Stomach (tissue), 8 donors: ENCODE measurements at regions not wholly inside any gene's neighbourhood (a gene's known extent, or its start where the extent isn't known, plus 50 kb on each side); places are given as distances from the start of the nearest gene placed in this dataset.
"Not testable (repeated sequence)": the region's sequence is repeated elsewhere in the genome, so short reads cannot be mapped to it uniquely, and the experiment has no call there.

ENCODE experiments used
- DNase-seq, 2 donors: peaks; one replicate each; pipeline versions ENCODE4 v3.0.0 to v3.0.0-alpha.2; 2013 to 2019
- H3K27ac ChIP-seq, 5 donors: fragments of 200-600 bp in 4 of 5; sonication (generic) in 4 of 5; one replicate each; pipeline ENCODE4 v1.5.1; 2013 to 2019; ENCODE audit warnings: mild to moderate bottlenecking in 1 of 5, moderate library complexity in 1 of 5
- H3K27me3 ChIP-seq, 3 donors: fragments of 200-600 bp; sonication (generic); one replicate each; pipeline ENCODE4 v1.5.1; 2017 to 2019; ENCODE audit warnings: mixed run types in 1 of 3
- H3K36me3 ChIP-seq, 4 donors: fragments of 200-600 bp; sonication (generic); 1 replicate in 3 of 4; 2 replicates in 1 of 4; pipeline ENCODE4 v1.5.1; 2016 to 2019
- H3K4me1 ChIP-seq, 4 donors: fragments of 200-600 bp; sonication (generic); one replicate each; pipeline ENCODE4 v1.5.1; 2016 to 2019
- H3K4me3 ChIP-seq, 4 donors: fragments of 200-600 bp; sonication (generic) in 3 of 4; one replicate each; pipeline ENCODE4 v1.5.1; 2016 to 2019; ENCODE audit warnings: mild to moderate bottlenecking in 1 of 4
- H3K9me3 ChIP-seq, 4 donors: fragments of 200-600 bp; sonication (generic); one replicate each; pipeline ENCODE4 v1.5.1; 2016 to 2019
- CTCF ChIP-seq, 7 experiments: fragments of 450-650 bp in 4 of 7; fragments of 200-600 bp in 3 of 7; sonication (generic) in 3 of 7; IDR thresholded peaks; one replicate each; pipeline ENCODE4 v1.5.1; 2016 to 2019; ENCODE audit warnings: antibody characterized with exemption in 7 of 7, control low read depth in 2 of 7, mild to moderate bottlenecking in 1 of 7
- EP300 ChIP-seq: sonication (generic); formaldehyde crosslinking; IDR thresholded peaks from one replicate; pipeline ENCODE4 v1.6.1; 2017; ENCODE audit warnings: antibody characterized with exemption
- POLR2A ChIP-seq, 4 donors: fragments of 450-650 bp; IDR thresholded peaks; one replicate each; pipeline ENCODE4 v1.6.1; 2016; ENCODE audit warnings: antibody characterized with exemption in 4 of 4, control low read depth in 2 of 4, mild to moderate bottlenecking in 1 of 4, moderate library complexity in 1 of 4
- POLR2AphosphoS5 ChIP-seq, 3 donors: sonication (generic); formaldehyde crosslinking; IDR thresholded peaks; one replicate each; pipeline ENCODE4 v1.6.1; 2016; ENCODE audit warnings: antibody characterized with exemption in 3 of 3
- WGBS, 5 donors: extraction: QIAGEN DNeasy Blood & Tissue Kit in 3 of 5; methylation state at CpG; one replicate each; pipeline versions ENCODE4 v1.1.5 to v1.1.7; 2013 to 2018; 5-methylcytosine and 5-hydroxymethylcytosine counted together
- intact Hi-C: fragments of 100-400 bp; cut with DNase I; formaldehyde crosslinking; loops from one replicate; pipeline ENCODE4 v1.15.1; 2023; ENCODE audit warnings: low total_unique reads
- donor health status: healthy with polysubstance abuse.
- donor health status: Bipolar disorder and iron deficiency.
- donor health status: healthy.

- no peak for DNase-seq
- WGBS, 5 donors: 81 to 100% (median 87%) methylated on average over 6 to 9 of the region's 9 CpGs
- H3K36me3 ChIP-seq: no peaks in the 10 kb centered on the region
- no peak for TF ChIP-seq EP300
- no peak for TF ChIP-seq CTCF (IDR thresholded peaks at IDR 0.05)
- no peak for TF ChIP-seq POLR2AphosphoS5 (IDR thresholded peaks at IDR 0.05)
- no peak for TF ChIP-seq POLR2A (IDR thresholded peaks at IDR 0.05)
- H3K27me3 ChIP-seq: no peaks in the 10 kb centered on the region
- H3K4me3 ChIP-seq: no peak overlapping the region
- intact Hi-C loops: no loop called here
- no peaks in the 10 kb centered on the region for H3K9me3 ChIP-seq
- peaks cover 0 to 6% (median 0%) of the 10 kb centered on the region in 4 donors for H3K4me1 ChIP-seq
- H3K27ac ChIP-seq: no peak overlapping the region
These were observed 197.8 kb downstream of the CTTN start for GRCh38 chr11:70596091-70596490.

DNA sequence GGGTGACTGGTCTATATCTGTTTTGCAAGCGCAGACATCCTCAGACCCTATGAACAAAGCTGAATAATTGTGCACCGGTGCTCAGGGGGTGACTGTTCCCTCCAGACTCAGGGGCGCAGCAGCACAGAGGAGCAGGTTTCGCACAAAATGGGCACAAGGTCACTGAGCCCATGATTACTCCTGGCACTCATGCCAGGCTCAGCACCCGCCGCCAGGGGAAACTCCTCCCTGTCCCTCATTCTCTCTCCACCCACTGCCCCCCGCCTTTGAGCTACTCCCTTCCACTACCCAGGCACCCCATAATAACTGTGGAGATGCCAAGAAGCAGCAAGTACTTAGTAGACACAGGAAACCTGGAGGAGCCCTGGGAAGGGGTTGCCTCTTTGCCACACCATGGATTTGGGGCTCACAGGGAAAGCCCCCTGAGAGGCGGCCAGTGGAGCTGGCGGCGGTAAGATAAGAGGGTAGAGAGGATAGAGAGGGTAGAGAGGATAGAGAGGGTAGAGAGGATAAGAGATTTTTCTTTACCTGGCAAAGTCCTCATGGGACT, 198.8 kb downstream of the CTTN start:
- Histone ChIP-seq H3K4me3 (no peak overlapping the region), H3K4me1 (peaks cover 0 to 6% (median 0%) of the 10 kb centered on the region in 4 donors), H3K27me3 (no peaks in the 10 kb centered on the region), H3K9me3 (no peaks in the 10 kb centered on the region), H3K36me3 (no peaks in the 10 kb centered on the region), H3K27ac (no peak overlapping the region)
- no peak for DNase-seq
- 88 to 95% (median 93%) methylated on average over 10 of the region's 10 CpGs for WGBS, 5 donors
- TF ChIP-seq CTCF (IDR thresholded peaks at IDR 0.05): no peak
- no peak for TF ChIP-seq POLR2A (IDR thresholded peaks at IDR 0.05)
- no peak for TF ChIP-seq POLR2AphosphoS5 (IDR thresholded peaks at IDR 0.05)
- TF ChIP-seq EP300: no peak
- intact Hi-C loops: no loop called here

- Histone ChIP-seq H3K27me3 (no peaks in the 10 kb centered on the region), H3K9me3 (no peaks in the 10 kb centered on the region), H3K27ac (no peak overlapping the region), H3K4me1 (peaks cover 0 to 6% (median 0%) of the 10 kb centered on the region in 4 donors), H3K36me3 (no peaks in the 10 kb centered on the region), H3K4me3 (no peak overlapping the region)
- intact Hi-C loops: no loop called here
- DNase-seq: no peak
- TF ChIP-seq POLR2A (IDR thresholded peaks at IDR 0.05): no peak
- TF ChIP-seq POLR2AphosphoS5 (IDR thresholded peaks at IDR 0.05): no peak
- no peak for TF ChIP-seq EP300
- WGBS, 5 donors: 79 to 83% (median 83%) methylated on average over 19 to 20 of the region's 20 CpGs
These were observed 199.7 kb downstream of the CTTN start for GRCh38 chr11:70597751-70598625.

GRCh38 chr11:70600911-70601415, 202.6 kb downstream of the CTTN start:
- H3K27me3 ChIP-seq, H3K27ac ChIP-seq, H3K4me3 ChIP-seq, H3K36me3 ChIP-seq, H3K9me3 ChIP-seq, intact Hi-C loops, DNase-seq: not testable (repeated sequence)
- 52 to 80% (median 72%) methylated on average over 7 of the region's 7 CpGs for WGBS, 5 donors
- H3K4me1 ChIP-seq: peaks cover 0 to 13% (median 5%) of the 10 kb centered on the region in 4 donors

- H3K27ac ChIP-seq: no peak overlapping the region
- H3K36me3 ChIP-seq: no peaks in the 10 kb centered on the region
- intact Hi-C loops: no loop called here
- no peak overlapping the region for H3K4me3 ChIP-seq
- WGBS, 5 donors: 79 to 88% (median 84%) methylated on average over 11 of the region's 11 CpGs
- DNase-seq: no peak
- TF ChIP-seq POLR2AphosphoS5 (IDR thresholded peaks at IDR 0.05) (no peak), POLR2A (IDR thresholded peaks at IDR 0.05) (no peak), EP300 (no peak), CTCF (IDR thresholded peaks at IDR 0.05) (no peak)
- H3K4me1 ChIP-seq: peaks cover 0 to 13% (median 5%) of the 10 kb centered on the region in 4 donors
- no peaks in the 10 kb centered on the region for H3K9me3 ChIP-seq
- H3K27me3 ChIP-seq: peaks cover 0 to 3% (median 0%) of the 10 kb centered on the region in 3 donors
These were observed 203.7 kb downstream of the CTTN start for GRCh38 chr11:70601861-70602538.
